ENCODE measurements at regions not wholly inside any gene's neighbourhood (a gene's known extent, or its start where the extent isn't known, plus 50 kb on each side); places are given as distances from the start of the nearest gene placed in this dataset.
"Not testable (repeated sequence)": the region's sequence is repeated elsewhere in the genome, so short reads cannot be mapped to it uniquely, and the experiment has no call there.

- not testable (repeated sequence) for H3K9me2 ChIP-seq (replicated peaks; ENCODE audit: insufficient read depth); H3K4me2 ChIP-seq; H3K27ac ChIP-seq; DNase-seq (ENCODE audit: low spot score); H3K4me3 ChIP-seq; H2AFZ ChIP-seq; H3K9me3 ChIP-seq (ENCODE audit: low read depth); H4K20me1 ChIP-seq (ENCODE audit: insufficient read depth, poor library complexity, severe bottlenecking); H3K36me3 ChIP-seq (replicated peaks; ENCODE audit: insufficient read depth, low read depth); H3K79me2 ChIP-seq; H3K27me3 ChIP-seq; H3K4me1 ChIP-seq (ENCODE audit: insufficient read depth)
- WGBS (ENCODE audit: low lambda C conversion rate, missing lambda C conversion rate), result 90% methylated on average over 1 of the region's 1 CpG
Observed at GRCh38 chr1:223931476-223931875, 85.7 kb upstream of the TP53BP2 start.

GRCh38 chr1:223920805-223921204, 75.1 kb upstream of the TP53BP2 start:
- H3K4me3 ChIP-seq; H3K27ac ChIP-seq; H3K27me3 ChIP-seq; H3K9me2 ChIP-seq (replicated peaks; ENCODE audit: insufficient read depth); H3K9me3 ChIP-seq (ENCODE audit: low read depth); DNase-seq (ENCODE audit: low spot score); H3K79me2 ChIP-seq; H2AFZ ChIP-seq; H4K20me1 ChIP-seq (ENCODE audit: insufficient read depth, poor library complexity, severe bottlenecking); H3K36me3 ChIP-seq (replicated peaks; ENCODE audit: insufficient read depth, low read depth); H3K4me1 ChIP-seq (ENCODE audit: insufficient read depth); H3K4me2 ChIP-seq: not testable (repeated sequence)
- 53% methylated on average over 1 of the region's 4 CpGs for WGBS (ENCODE audit: low lambda C conversion rate, missing lambda C conversion rate)
- peak; percentile 28 for TF ChIP-seq CTCF (IDR thresholded peaks at IDR 0.05; ENCODE audit: poor library complexity)

- H3K4me3 ChIP-seq; H3K36me3 ChIP-seq (replicated peaks; ENCODE audit: insufficient read depth, low read depth); H3K4me1 ChIP-seq (ENCODE audit: insufficient read depth); H3K9me2 ChIP-seq (replicated peaks; ENCODE audit: insufficient read depth); H2AFZ ChIP-seq; DNase-seq (ENCODE audit: low spot score); H3K27me3 ChIP-seq; H3K79me2 ChIP-seq; H4K20me1 ChIP-seq (ENCODE audit: insufficient read depth, poor library complexity, severe bottlenecking); H3K4me2 ChIP-seq; H3K9me3 ChIP-seq (ENCODE audit: low read depth); H3K27ac ChIP-seq: not testable (repeated sequence)
- 67% methylated on average over 2 of the region's 2 CpGs for WGBS (ENCODE audit: low lambda C conversion rate, missing lambda C conversion rate)
Observed at GRCh38 chr1:223915476-223915875, 69.7 kb upstream of the TP53BP2 start.

- H3K27ac ChIP-seq; H3K36me3 ChIP-seq (replicated peaks; ENCODE audit: insufficient read depth, low read depth); H3K4me2 ChIP-seq; DNase-seq (ENCODE audit: low spot score); H4K20me1 ChIP-seq (ENCODE audit: insufficient read depth, poor library complexity, severe bottlenecking); H3K27me3 ChIP-seq; H3K9me2 ChIP-seq (replicated peaks; ENCODE audit: insufficient read depth); H3K4me3 ChIP-seq; H3K79me2 ChIP-seq; H3K9me3 ChIP-seq (ENCODE audit: low read depth); H2AFZ ChIP-seq; H3K4me1 ChIP-seq (ENCODE audit: insufficient read depth): not testable (repeated sequence)
- 94% methylated on average over 2 of the region's 2 CpGs for WGBS (ENCODE audit: low lambda C conversion rate, missing lambda C conversion rate)
Observed at GRCh38 chr1:223913715-223914114, 68.0 kb upstream of the TP53BP2 start.

- H3K36me3 ChIP-seq (replicated peaks; ENCODE audit: insufficient read depth, low read depth); H2AFZ ChIP-seq; H3K79me2 ChIP-seq; DNase-seq (ENCODE audit: low spot score); H3K9me2 ChIP-seq (replicated peaks; ENCODE audit: insufficient read depth); H3K4me3 ChIP-seq; H3K9me3 ChIP-seq (ENCODE audit: low read depth); H3K27me3 ChIP-seq; H3K4me1 ChIP-seq (ENCODE audit: insufficient read depth); H3K27ac ChIP-seq; H4K20me1 ChIP-seq (ENCODE audit: insufficient read depth, poor library complexity, severe bottlenecking); H3K4me2 ChIP-seq: not testable (repeated sequence)
- peak; percentile 27 for TF ChIP-seq CTCF (IDR thresholded peaks at IDR 0.05; ENCODE audit: poor library complexity)
- 51% methylated on average over 3 of the region's 4 CpGs for WGBS (ENCODE audit: low lambda C conversion rate, missing lambda C conversion rate)
Observed at GRCh38 chr1:223907943-223908587, 62.3 kb upstream of the TP53BP2 start.

GRCh38 chr1:223903221-223903620, 57.5 kb upstream of the TP53BP2 start:
- DNase-seq (ENCODE audit: low spot score); H3K27ac ChIP-seq; H2AFZ ChIP-seq; H3K4me1 ChIP-seq (ENCODE audit: insufficient read depth); H4K20me1 ChIP-seq (ENCODE audit: insufficient read depth, poor library complexity, severe bottlenecking); H3K27me3 ChIP-seq; H3K36me3 ChIP-seq (replicated peaks; ENCODE audit: insufficient read depth, low read depth); H3K4me3 ChIP-seq; H3K79me2 ChIP-seq; H3K9me2 ChIP-seq (replicated peaks; ENCODE audit: insufficient read depth); H3K9me3 ChIP-seq (ENCODE audit: low read depth); H3K4me2 ChIP-seq: not testable (repeated sequence)
- WGBS (ENCODE audit: low lambda C conversion rate, missing lambda C conversion rate), result no CpG with 5 or more reads among the region's 1 CpG

GRCh38 chr1:223899775-223900174, 54.0 kb upstream of the TP53BP2 start:
- H3K79me2 ChIP-seq; H3K27ac ChIP-seq; H3K36me3 ChIP-seq (replicated peaks; ENCODE audit: insufficient read depth, low read depth); H3K4me2 ChIP-seq; H3K4me3 ChIP-seq; H3K9me2 ChIP-seq (replicated peaks; ENCODE audit: insufficient read depth); H3K27me3 ChIP-seq; H4K20me1 ChIP-seq (ENCODE audit: insufficient read depth, poor library complexity, severe bottlenecking); H3K9me3 ChIP-seq (ENCODE audit: low read depth); H2AFZ ChIP-seq; DNase-seq (ENCODE audit: low spot score); H3K4me1 ChIP-seq (ENCODE audit: insufficient read depth): not testable (repeated sequence)
- WGBS (ENCODE audit: low lambda C conversion rate, missing lambda C conversion rate), result 56% methylated on average over 6 of the region's 6 CpGs

GRCh38 chr1:223897097-223897496, 51.4 kb upstream of the TP53BP2 start:
- H3K4me1 ChIP-seq (ENCODE audit: insufficient read depth); H3K27me3 ChIP-seq; H4K20me1 ChIP-seq (ENCODE audit: insufficient read depth, poor library complexity, severe bottlenecking); H3K4me3 ChIP-seq; H3K4me2 ChIP-seq; DNase-seq (ENCODE audit: low spot score); H2AFZ ChIP-seq; H3K27ac ChIP-seq; H3K36me3 ChIP-seq (replicated peaks; ENCODE audit: insufficient read depth, low read depth); H3K9me3 ChIP-seq (ENCODE audit: low read depth); H3K9me2 ChIP-seq (replicated peaks; ENCODE audit: insufficient read depth); H3K79me2 ChIP-seq: not testable (repeated sequence)
- WGBS (ENCODE audit: low lambda C conversion rate, missing lambda C conversion rate), result 78% methylated on average over 4 of the region's 4 CpGs
